ENCODE measurements at regions not wholly inside any gene's neighbourhood (a gene's known extent, or its start where the extent isn't known, plus 50 kb on each side); places are given as distances from the start of the nearest gene placed in this dataset.
"Not testable (repeated sequence)": the region's sequence is repeated elsewhere in the genome, so short reads cannot be mapped to it uniquely, and the experiment has no call there.

- Mint-ChIP-seq H3K4me3 (ENCODE audit: unreplicated experiment) (no peak overlapping the region), H3K27ac (ENCODE audit: unreplicated experiment) (no peak overlapping the region), H3K27me3 (ENCODE audit: unreplicated experiment) (no peaks in the 10 kb centered on the region), H3K36me3 (ENCODE audit: low read depth, unreplicated experiment) (peaks cover 5% of the 10 kb centered on the region), H3K9me3 (ENCODE audit: unreplicated experiment) (peaks cover 5% of the 10 kb centered on the region), H3K4me1 (ENCODE audit: unreplicated experiment) (no peaks in the 10 kb centered on the region)
- no peak for DNase-seq (ENCODE audit: low spot score)
- TF ChIP-seq, protein P1, sequence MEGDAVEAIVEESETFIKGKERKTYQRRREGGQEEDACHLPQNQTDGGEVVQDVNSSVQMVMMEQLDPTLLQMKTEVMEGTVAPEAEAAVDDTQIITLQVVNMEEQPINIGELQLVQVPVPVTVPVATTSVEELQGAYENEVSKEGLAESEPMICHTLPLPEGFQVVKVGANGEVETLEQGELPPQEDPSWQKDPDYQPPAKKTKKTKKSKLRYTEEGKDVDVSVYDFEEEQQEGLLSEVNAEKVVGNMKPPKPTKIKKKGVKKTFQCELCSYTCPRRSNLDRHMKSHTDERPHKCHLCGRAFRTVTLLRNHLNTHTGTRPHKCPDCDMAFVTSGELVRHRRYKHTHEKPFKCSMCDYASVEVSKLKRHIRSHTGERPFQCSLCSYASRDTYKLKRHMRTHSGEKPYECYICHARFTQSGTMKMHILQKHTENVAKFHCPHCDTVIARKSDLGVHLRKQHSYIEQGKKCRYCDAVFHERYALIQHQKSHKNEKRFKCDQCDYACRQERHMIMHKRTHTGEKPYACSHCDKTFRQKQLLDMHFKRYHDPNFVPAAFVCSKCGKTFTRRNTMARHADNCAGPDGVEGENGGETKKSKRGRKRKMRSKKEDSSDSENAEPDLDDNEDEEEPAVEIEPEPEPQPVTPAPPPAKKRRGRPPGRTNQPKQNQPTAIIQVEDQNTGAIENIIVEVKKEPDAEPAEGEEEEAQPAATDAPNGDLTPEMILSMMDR (IDR thresholded peaks at IDR 0.05; ENCODE audit: unreplicated experiment) = no peak
Observed at GRCh38 chr6:4336778-4337442, 201.5 kb upstream of the ECI2 start.

DNA sequence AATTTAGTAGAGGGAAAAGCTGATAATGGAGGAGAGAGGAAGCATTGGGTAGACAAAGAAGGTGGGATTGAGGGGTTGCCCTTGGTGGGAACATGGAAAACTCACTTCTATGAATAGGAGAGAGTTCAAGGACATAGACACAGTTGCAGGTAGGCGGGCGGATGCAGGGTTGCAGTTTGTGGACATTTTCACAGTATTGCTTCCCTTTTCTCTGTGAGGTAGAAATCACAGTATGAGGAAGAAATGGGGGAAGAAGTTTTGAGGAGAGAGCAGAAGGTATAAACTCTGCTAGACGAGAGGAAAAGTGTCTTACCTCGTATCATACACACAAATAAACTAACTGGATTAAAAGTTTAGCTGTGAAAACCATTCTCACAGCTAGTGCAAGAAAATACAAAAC, 200.7 kb upstream of the ECI2 start:
- TF ChIP-seq, protein P1 (IDR thresholded peaks at IDR 0.05; ENCODE audit: unreplicated experiment) = no peak
- Mint-ChIP-seq H3K27me3 (ENCODE audit: unreplicated experiment) (no peaks in the 10 kb centered on the region), H3K4me1 (ENCODE audit: unreplicated experiment) (no peaks in the 10 kb centered on the region), H3K4me3 (ENCODE audit: unreplicated experiment) (no peak overlapping the region), H3K9me3 (ENCODE audit: unreplicated experiment) (peaks cover 5% of the 10 kb centered on the region), H3K27ac (ENCODE audit: unreplicated experiment) (no peak overlapping the region), H3K36me3 (ENCODE audit: low read depth, unreplicated experiment) (peaks cover 5% of the 10 kb centered on the region)
- no peak for DNase-seq (ENCODE audit: low spot score)

GRCh38 chr6:4334158-4334740, 198.9 kb upstream of the ECI2 start:
- not testable (repeated sequence) for H3K4me1 Mint-ChIP-seq (ENCODE audit: unreplicated experiment); H3K27ac Mint-ChIP-seq (ENCODE audit: unreplicated experiment); H3K4me3 Mint-ChIP-seq (ENCODE audit: unreplicated experiment); H3K27me3 Mint-ChIP-seq (ENCODE audit: unreplicated experiment); DNase-seq (ENCODE audit: low spot score); H3K9me3 Mint-ChIP-seq (ENCODE audit: unreplicated experiment); H3K36me3 Mint-ChIP-seq (ENCODE audit: low read depth, unreplicated experiment)

DNA sequence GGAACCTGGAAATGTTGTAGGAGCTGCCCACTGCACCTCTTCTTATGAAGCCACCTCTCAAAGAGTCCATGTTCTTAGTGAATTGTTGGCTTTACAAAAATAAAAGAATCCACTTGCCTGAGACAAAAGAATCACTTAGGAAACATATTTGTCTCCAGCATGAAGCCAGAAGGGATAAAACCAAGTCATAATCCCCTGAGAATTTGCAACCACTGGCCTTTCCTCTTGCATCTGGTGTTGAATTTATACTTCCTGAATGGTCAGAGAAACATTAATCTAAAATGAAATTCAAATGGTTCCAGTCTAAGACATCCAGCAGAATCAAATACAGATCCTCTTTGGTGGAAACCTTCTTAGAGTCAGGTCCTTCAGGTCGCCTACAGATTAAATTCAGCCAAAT, 192.5 kb upstream of the ECI2 start:
- Mint-ChIP-seq H3K4me3 (ENCODE audit: unreplicated experiment) (no peak overlapping the region), H3K9me3 (ENCODE audit: unreplicated experiment) (no peaks in the 10 kb centered on the region), H3K27ac (ENCODE audit: unreplicated experiment) (no peak overlapping the region), H3K4me1 (ENCODE audit: unreplicated experiment) (peaks cover 5% of the 10 kb centered on the region), H3K36me3 (ENCODE audit: low read depth, unreplicated experiment) (no peaks in the 10 kb centered on the region), H3K27me3 (ENCODE audit: unreplicated experiment) (no peaks in the 10 kb centered on the region)
- TF ChIP-seq, protein P1 (IDR thresholded peaks at IDR 0.05; ENCODE audit: unreplicated experiment) = no peak
- DNase-seq (ENCODE audit: low spot score) = no peak

GRCh38 chr6:4324746-4325145, 189.4 kb upstream of the ECI2 start:
- Mint-ChIP-seq H3K36me3 (ENCODE audit: low read depth, unreplicated experiment) (no peaks in the 10 kb centered on the region), H3K27ac (ENCODE audit: unreplicated experiment) (no peak overlapping the region)
- TF ChIP-seq, protein P1 (IDR thresholded peaks at IDR 0.05; ENCODE audit: unreplicated experiment) = no peak

More at GRCh38 chr6:4324746-4325145, 189.4 kb upstream of the ECI2 start:
- Mint-ChIP-seq H3K4me1 (ENCODE audit: unreplicated experiment) (peaks cover 16% of the 10 kb centered on the region), H3K9me3 (ENCODE audit: unreplicated experiment) (no peaks in the 10 kb centered on the region), H3K4me3 (ENCODE audit: unreplicated experiment) (no peak overlapping the region), H3K27me3 (ENCODE audit: unreplicated experiment) (no peaks in the 10 kb centered on the region)
- DNase-seq (ENCODE audit: low spot score) = no peak

All from endothelial cell (in vitro differentiated cells).